Trophoblast cell (in vitro differentiated cells and primary cell): ENCODE measurements at regions not wholly inside any gene's neighbourhood (a gene's known extent, or its start where the extent isn't known, plus 50 kb on each side); places are given as distances from the start of the nearest gene placed in this dataset.

Source experiments
- DNase-seq, 2 donors: peaks; one replicate each; pipeline ENCODE4 v3.0.0-alpha.2; 2016
- H2AFZ ChIP-seq: 2 replicates; pipeline ENCODE4 v1.6.1; 2013; ENCODE audit warnings: low read length, moderate library complexity, mild to moderate bottlenecking; ENCODE audit not compliant: insufficient read depth, poor library complexity
- H2AK5ac ChIP-seq: 2 replicates; pipeline ENCODE4 v1.6.1; 2013; ENCODE audit warnings: mild to moderate bottlenecking, low read length
- H2BK120ac ChIP-seq: 2 replicates; pipeline ENCODE4 v1.6.1; 2013; ENCODE audit warnings: low read length, mild to moderate bottlenecking, moderate library complexity; ENCODE audit not compliant: insufficient read depth, poor library complexity
- H2BK12ac ChIP-seq: 2 replicates; pipeline ENCODE4 v1.6.1; 2013; ENCODE audit warnings: mild to moderate bottlenecking, low read length, moderate library complexity
- H2BK5ac ChIP-seq: 2 replicates; pipeline ENCODE4 v1.6.1; 2013; ENCODE audit warnings: low read length, low read depth, moderate library complexity, mild to moderate bottlenecking; ENCODE audit not compliant: poor library complexity
- H3K14ac ChIP-seq: 2 replicates; pipeline ENCODE4 v1.6.1; 2013; ENCODE audit warnings: mild to moderate bottlenecking, low read length
- H3K18ac ChIP-seq: 2 replicates; pipeline ENCODE4 v1.6.1; 2013; ENCODE audit warnings: mild to moderate bottlenecking, low read length
- H3K23ac ChIP-seq: 2 replicates; pipeline ENCODE4 v1.6.1; 2013; ENCODE audit warnings: low read length
- H3K27ac ChIP-seq: 2 replicates; pipeline ENCODE4 v1.5.1; 2013; ENCODE audit warnings: low read depth, mild to moderate bottlenecking, inconsistent platforms, low read length, moderate library complexity
- H3K27me3 ChIP-seq: 2 replicates; pipeline ENCODE4 v1.6.1; 2013; ENCODE audit warnings: inconsistent platforms, mild to moderate bottlenecking, low read length, moderate library complexity; ENCODE audit not compliant: insufficient read depth
- H3K36me3 ChIP-seq, 2 experiments: 1 replicate in 1 of 2; 2 replicates in 1 of 2; pipeline ENCODE4 v1.6.1; 2013; ENCODE audit warnings: low read length in 2 of 2, mild to moderate bottlenecking in 2 of 2, moderate library complexity in 1 of 2; ENCODE audit not compliant: insufficient read depth in 2 of 2, control insufficient read depth in 1 of 2
- H3K4ac ChIP-seq: 2 replicates; pipeline ENCODE4 v1.6.1; 2013; ENCODE audit warnings: low read depth, mild to moderate bottlenecking, low read length, moderate library complexity
- H3K4me1 ChIP-seq, 2 experiments: 1 replicate in 1 of 2; 2 replicates in 1 of 2; pipeline ENCODE4 v1.6.1; 2013; ENCODE audit warnings: low read length in 2 of 2, mild to moderate bottlenecking in 2 of 2, moderate library complexity in 1 of 2; ENCODE audit not compliant: insufficient read depth in 2 of 2, control insufficient read depth in 1 of 2
- H3K4me2 ChIP-seq: 2 replicates; pipeline ENCODE4 v1.6.1; 2013; ENCODE audit warnings: inconsistent platforms, mild to moderate bottlenecking, low read length, moderate library complexity
- H3K4me3 ChIP-seq: 2 replicates; pipeline ENCODE4 v1.5.1; 2013; ENCODE audit warnings: mild to moderate bottlenecking, low read depth, low read length, inconsistent platforms
- H3K79me1 ChIP-seq: one replicate; pipeline ENCODE4 v1.6.1; 2013; ENCODE audit warnings: low read length
- H3K79me2 ChIP-seq: 2 replicates; pipeline ENCODE4 v1.6.1; 2013; ENCODE audit warnings: low read length, mild to moderate bottlenecking; ENCODE audit not compliant: control insufficient read depth, insufficient read depth, poor library complexity
- H3K9ac ChIP-seq: 2 replicates; pipeline ENCODE4 v1.6.1; 2013; ENCODE audit warnings: mild to moderate bottlenecking, low read length
- H3K9me3 ChIP-seq: 2 replicates; pipeline ENCODE4 v1.6.1; 2013; ENCODE audit warnings: low read depth, mild to moderate bottlenecking, control low read depth, inconsistent platforms, low read length; ENCODE audit not compliant: insufficient read depth
- H4K12ac ChIP-seq: 2 replicates; pipeline ENCODE4 v1.6.1; 2013; ENCODE audit warnings: low read depth, mild to moderate bottlenecking, low read length, moderate library complexity
- H4K8ac ChIP-seq: 2 replicates; pipeline ENCODE4 v1.6.1; 2013; ENCODE audit warnings: low read depth, mild to moderate bottlenecking, low read length, moderate library complexity
- H4K91ac ChIP-seq: one replicate; pipeline ENCODE4 v1.6.1; 2013; ENCODE audit warnings: low read depth, mild to moderate bottlenecking, low read length, moderate library complexity
- WGBS: extraction: QIAGEN DNeasy Blood & Tissue Kit; methylation state at CpG from one replicate; pipeline ENCODE4 v1.1.7; 2013; ENCODE audit warnings: missing lambda C conversion rate; ENCODE audit not compliant: insufficient read length, insufficient coverage; ENCODE audit errors: extremely low coverage; 5-methylcytosine and 5-hydroxymethylcytosine counted together

- H3K27ac ChIP-seq = no peak overlapping the region
- no peaks in the 10 kb centered on the region for H3K27me3 ChIP-seq
- H3K79me1 ChIP-seq = no peaks in the 10 kb centered on the region
- no peak for DNase-seq
- H3K14ac ChIP-seq = no peak overlapping the region
- H3K23ac ChIP-seq = no peak overlapping the region
- H3K4me1 ChIP-seq = no peaks in the 10 kb centered on the region
- H2BK5ac ChIP-seq = no peak overlapping the region
- no peaks in the 10 kb centered on the region for H3K9me3 ChIP-seq
- no peak overlapping the region for H4K8ac ChIP-seq
- no peak overlapping the region for H2AK5ac ChIP-seq
- H3K4ac ChIP-seq = no peak overlapping the region
- H3K9ac ChIP-seq = no peak overlapping the region
- H2AFZ ChIP-seq = no peak overlapping the region
- no peak overlapping the region for H3K18ac ChIP-seq
- no peaks in the 10 kb centered on the region for H3K36me3 ChIP-seq
- H4K91ac ChIP-seq = no peak overlapping the region
- H3K4me3 ChIP-seq = no peak overlapping the region
- WGBS = no CpG with 5 or more reads among the region's 1 CpG
- no peaks in the 10 kb centered on the region for H3K79me2 ChIP-seq
- H3K4me2 ChIP-seq = no peak overlapping the region
- no peak overlapping the region for H2BK120ac ChIP-seq
- no peak overlapping the region for H4K12ac ChIP-seq
- H2BK12ac ChIP-seq = no peak overlapping the region
These were observed 105.9 kb upstream of the PDE10A start for GRCh38 chr6:165768961-165769360.

- Histone ChIP-seq H3K27ac (no peak overlapping the region), H3K4me1 (no peaks in the 10 kb centered on the region), H3K23ac (no peak overlapping the region), H2AK5ac (no peak overlapping the region), H2AFZ (no peak overlapping the region), H4K91ac (no peak overlapping the region), H2BK5ac (no peak overlapping the region), H3K4me3 (no peak overlapping the region), H3K4ac (no peak overlapping the region), H4K12ac (no peak overlapping the region), H3K79me1 (no peaks in the 10 kb centered on the region), H3K18ac (no peak overlapping the region), H2BK12ac (no peak overlapping the region), H3K9ac (no peak overlapping the region), H3K79me2 (no peaks in the 10 kb centered on the region), H4K8ac (no peak overlapping the region), H3K4me2 (no peak overlapping the region), H3K14ac (no peak overlapping the region), H2BK120ac (no peak overlapping the region), H3K36me3 (no peaks in the 10 kb centered on the region), H3K9me3 (no peaks in the 10 kb centered on the region), H3K27me3 (no peaks in the 10 kb centered on the region)
- WGBS = no CpG with 5 or more reads among the region's 3 CpGs
- peak in 1 of 2 donors; percentile 18 for DNase-seq
These were observed 104.2 kb upstream of the PDE10A start for GRCh38 chr6:165767228-165767627.

DNA sequence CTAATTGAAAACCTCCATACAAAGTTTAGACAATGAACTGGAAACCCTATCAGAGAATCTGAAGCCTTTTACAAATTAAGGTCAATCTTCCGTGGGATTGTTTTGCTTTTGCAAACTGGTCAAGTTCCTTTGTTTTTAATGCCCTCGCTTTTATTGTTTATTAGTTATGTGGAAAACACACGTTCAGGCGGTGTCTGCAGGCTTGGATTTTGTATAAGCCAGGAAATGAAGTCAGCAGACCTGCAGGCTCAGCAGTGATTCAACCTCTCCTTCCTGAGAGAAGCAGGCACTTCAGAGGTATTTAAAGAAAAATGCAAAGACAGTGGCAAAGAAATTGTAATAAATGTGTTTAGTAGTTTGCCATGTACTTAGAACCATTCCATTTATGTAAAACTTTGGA, 103.4 kb upstream of the PDE10A start:
- Histone ChIP-seq H3K14ac (no peak overlapping the region), H2AK5ac (no peak overlapping the region)

DNA sequence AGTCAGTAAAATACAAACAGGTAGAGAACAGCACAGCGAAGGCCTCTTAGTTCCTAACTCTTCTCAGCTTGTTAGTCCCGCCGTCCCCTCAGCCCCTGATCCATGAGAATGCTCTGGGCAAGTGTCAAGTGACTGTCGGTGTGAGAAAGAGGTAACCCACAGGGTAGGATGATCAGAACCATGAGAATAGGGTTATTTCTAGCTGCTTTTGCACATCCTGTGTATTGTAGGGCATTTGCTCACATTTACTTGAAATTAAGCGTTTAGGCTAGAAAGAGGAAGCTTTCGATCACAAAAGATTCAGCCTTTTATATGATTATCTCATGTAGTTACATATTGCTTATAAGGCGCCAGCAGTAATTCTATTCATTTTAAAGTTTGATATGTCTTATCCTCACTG, 103.0 kb upstream of the PDE10A start:
- no peak overlapping the region for H4K91ac ChIP-seq
- no peak overlapping the region for H3K23ac ChIP-seq
- H3K4me2 ChIP-seq = no peak overlapping the region
- no peak overlapping the region for H4K12ac ChIP-seq
- no peak overlapping the region for H2BK5ac ChIP-seq
- H2AK5ac ChIP-seq = no peak overlapping the region
- no peaks in the 10 kb centered on the region for H3K79me2 ChIP-seq
- H3K27me3 ChIP-seq = no peaks in the 10 kb centered on the region
- no peak overlapping the region for H3K9ac ChIP-seq
- no peak overlapping the region for H4K8ac ChIP-seq
- H3K14ac ChIP-seq = no peak overlapping the region
- H2AFZ ChIP-seq = no peak overlapping the region
- no peak overlapping the region for H3K27ac ChIP-seq
- no peak overlapping the region for H2BK120ac ChIP-seq
- no peak for DNase-seq
- H3K18ac ChIP-seq = no peak overlapping the region
- no peak overlapping the region for H2BK12ac ChIP-seq
- no peaks in the 10 kb centered on the region for H3K36me3 ChIP-seq
- H3K4me3 ChIP-seq = no peak overlapping the region
- H3K4ac ChIP-seq = no peak overlapping the region
- no peaks in the 10 kb centered on the region for H3K4me1 ChIP-seq
- no peaks in the 10 kb centered on the region for H3K79me1 ChIP-seq
- no CpG with 5 or more reads among the region's 7 CpGs for WGBS
- H3K9me3 ChIP-seq = no peaks in the 10 kb centered on the region

More for the DNA sequence above, 103.4 kb upstream of the PDE10A start:
- no CpG with 5 or more reads among the region's 4 CpGs for WGBS
- H3K4me3 ChIP-seq = no peak overlapping the region
- H3K36me3 ChIP-seq = no peaks in the 10 kb centered on the region
- no peak overlapping the region for H3K23ac ChIP-seq
- no peaks in the 10 kb centered on the region for H3K9me3 ChIP-seq
- H2BK120ac ChIP-seq = no peak overlapping the region
- no peak overlapping the region for H2BK5ac ChIP-seq
- no peaks in the 10 kb centered on the region for H3K79me2 ChIP-seq
- no peak overlapping the region for H3K4ac ChIP-seq
- peak in 1 of 2 donors; percentile 29 for DNase-seq
- H3K4me1 ChIP-seq = no peaks in the 10 kb centered on the region
- no peak overlapping the region for H3K4me2 ChIP-seq
- H3K18ac ChIP-seq = no peak overlapping the region
- H3K27me3 ChIP-seq = no peaks in the 10 kb centered on the region
- H4K12ac ChIP-seq = no peak overlapping the region
- H2BK12ac ChIP-seq = no peak overlapping the region
- no peaks in the 10 kb centered on the region for H3K79me1 ChIP-seq
- H2AFZ ChIP-seq = no peak overlapping the region
- no peak overlapping the region for H3K9ac ChIP-seq
- no peak overlapping the region for H4K91ac ChIP-seq
- no peak overlapping the region for H4K8ac ChIP-seq
- H3K27ac ChIP-seq = no peak overlapping the region
